ENCODE measurements at regions not wholly inside any gene's neighbourhood (a gene's known extent, or its start where the extent isn't known, plus 50 kb on each side); places are given as distances from the start of the nearest gene placed in this dataset.

GRCh38 chr2:217336694-217337093 lies 476.8 kb upstream of the TNP1 start:
- no peak for TF ChIP-seq POLR2A (IDR thresholded peaks at IDR 0.05; ENCODE audit: low read length)
- no peak for TF ChIP-seq GATA1 (IDR thresholded peaks at IDR 0.05; ENCODE audit: low read depth, low read length)
